GM12874 (cell line): ENCODE measurements at regions not wholly inside any gene's neighbourhood (a gene's known extent, or its start where the extent isn't known, plus 50 kb on each side); places are given as distances from the start of the nearest gene placed in this dataset.

Experiments used
- CTCF ChIP-seq: IDR thresholded peaks from 2 replicates; pipeline ENCODE4 v1.5.1; 2011; ENCODE audit warnings: low read depth, mild to moderate bottlenecking, control low read depth, low read length, moderate library complexity; ENCODE audit not compliant: insufficient read depth

GRCh38 chr3:102748646-102749045 is 313.8 kb downstream of the ZPLD1 start:
- TF ChIP-seq CTCF, result no peak

GRCh38 chr3:102750322-102750721 is 315.5 kb downstream of the ZPLD1 start:
- no peak for TF ChIP-seq CTCF

- TF ChIP-seq CTCF, result no peak
These were observed 319.1 kb downstream of the ZPLD1 start for GRCh38 chr3:102753901-102754300.

GRCh38 chr3:102756706-102757105 is 321.9 kb downstream of the ZPLD1 start:
- no peak for TF ChIP-seq CTCF

- no peak for TF ChIP-seq CTCF
These were observed 323.1 kb downstream of the ZPLD1 start for GRCh38 chr3:102757950-102758349.

GRCh38 chr3:102761766-102762165 is 327.0 kb downstream of the ZPLD1 start:
- no peak for TF ChIP-seq CTCF

GRCh38 chr3:102790747-102791325 is 356.0 kb downstream of the ZPLD1 start:
- no peak for TF ChIP-seq CTCF
